RWPE1 (cell line): ENCODE measurements at regions not wholly inside any gene's neighbourhood (a gene's known extent, or its start where the extent isn't known, plus 50 kb on each side); places are given as distances from the start of the nearest gene placed in this dataset.

Source experiments
- CTCF ChIA-PET: fragments of 350-600 bp; sonication (Branson Sonifier 250); formaldehyde crosslinking; extraction: SDS; loops from one replicate; lab custom pipeline; 2021; lab: Yijun Ruan, JAX
- POLR2A ChIA-PET: fragments of 400-600 bp; formaldehyde crosslinking; extraction: SDS; loops from one replicate; lab custom pipeline; 2020; ENCODE audit warnings: antibody characterized with exemption; ENCODE audit not compliant: low non-redundant PET; lab: Yijun Ruan, JAX
- DNase-seq: peaks from one replicate; pipeline ENCODE4 v3.0.0; 2012; ENCODE audit warnings: low spot score
- H3K27ac ChIP-seq: fragments of 450-650 bp; 2 replicates; pipeline ENCODE4 v1.5.1; 2017
- TF ChIP-seq, protein P1 (sequence below): fragments of 450-650 bp; conservative IDR thresholded peaks from 2 replicates; pipeline ENCODE4 v1.5.1; 2017; ENCODE audit warnings: low read depth, mild to moderate bottlenecking

DNA sequence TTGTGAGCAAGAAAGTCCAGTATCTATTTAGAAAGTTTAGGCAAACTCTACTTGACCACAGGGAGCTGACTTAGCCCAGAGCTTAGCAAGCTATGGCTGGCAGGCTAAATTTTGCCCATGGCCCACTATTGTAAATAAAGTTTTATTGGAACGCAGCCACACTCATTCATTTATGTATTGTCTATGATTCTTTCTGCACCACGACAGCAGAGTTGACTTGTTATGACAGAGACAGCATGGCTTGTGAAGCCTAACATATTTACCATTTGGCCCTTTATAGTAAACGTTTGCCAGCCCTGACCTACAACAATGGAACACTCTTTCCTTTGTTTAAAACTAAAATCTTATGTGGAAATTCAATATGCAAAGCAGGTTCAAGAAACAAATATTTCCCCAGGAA lies 100.0 kb upstream of the ZFHX3 start:
- no peak for DNase-seq
- ChIA-PET CTCF (no interaction called here), POLR2A (no interaction called here)
- TF ChIP-seq, protein P1, sequence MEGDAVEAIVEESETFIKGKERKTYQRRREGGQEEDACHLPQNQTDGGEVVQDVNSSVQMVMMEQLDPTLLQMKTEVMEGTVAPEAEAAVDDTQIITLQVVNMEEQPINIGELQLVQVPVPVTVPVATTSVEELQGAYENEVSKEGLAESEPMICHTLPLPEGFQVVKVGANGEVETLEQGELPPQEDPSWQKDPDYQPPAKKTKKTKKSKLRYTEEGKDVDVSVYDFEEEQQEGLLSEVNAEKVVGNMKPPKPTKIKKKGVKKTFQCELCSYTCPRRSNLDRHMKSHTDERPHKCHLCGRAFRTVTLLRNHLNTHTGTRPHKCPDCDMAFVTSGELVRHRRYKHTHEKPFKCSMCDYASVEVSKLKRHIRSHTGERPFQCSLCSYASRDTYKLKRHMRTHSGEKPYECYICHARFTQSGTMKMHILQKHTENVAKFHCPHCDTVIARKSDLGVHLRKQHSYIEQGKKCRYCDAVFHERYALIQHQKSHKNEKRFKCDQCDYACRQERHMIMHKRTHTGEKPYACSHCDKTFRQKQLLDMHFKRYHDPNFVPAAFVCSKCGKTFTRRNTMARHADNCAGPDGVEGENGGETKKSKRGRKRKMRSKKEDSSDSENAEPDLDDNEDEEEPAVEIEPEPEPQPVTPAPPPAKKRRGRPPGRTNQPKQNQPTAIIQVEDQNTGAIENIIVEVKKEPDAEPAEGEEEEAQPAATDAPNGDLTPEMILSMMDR = no peak
- no peak overlapping the region for H3K27ac ChIP-seq

DNA sequence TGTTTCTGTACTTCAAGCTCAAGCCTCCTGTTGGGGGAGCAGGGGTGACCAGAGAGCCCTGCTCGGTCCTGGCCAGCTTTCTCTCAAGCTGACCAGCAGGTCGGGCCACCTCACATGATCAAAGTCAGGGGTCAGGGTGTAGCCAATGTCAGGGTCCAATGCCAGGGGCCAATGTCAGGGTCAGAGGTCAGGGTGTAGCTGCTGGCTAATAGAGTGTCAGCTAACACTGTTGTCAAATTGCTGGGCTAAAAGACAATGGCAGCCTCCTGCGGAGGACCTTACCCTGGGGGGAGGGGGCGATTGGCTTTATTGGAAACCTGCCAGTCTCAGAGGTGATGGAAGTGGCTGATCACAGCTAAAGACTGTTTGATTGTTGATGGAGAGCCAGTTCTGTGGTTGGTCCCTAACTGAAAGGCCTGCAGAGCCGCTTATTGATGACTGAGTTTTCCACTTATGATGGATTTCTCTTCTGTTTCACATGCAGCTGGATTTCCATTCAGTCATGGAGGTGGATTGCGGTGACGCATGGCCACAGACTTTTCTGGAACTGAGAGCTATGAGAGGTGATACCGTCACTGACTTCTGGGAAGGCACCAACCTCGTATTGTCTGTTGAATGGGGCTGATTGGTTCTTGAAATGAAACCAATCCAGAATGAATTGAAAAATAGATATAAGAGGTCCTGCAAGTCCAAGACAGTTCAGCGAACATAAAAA lies 97.4 kb upstream of the ZFHX3 start:
- DNase-seq = no peak
- no peak overlapping the region for H3K27ac ChIP-seq
- ChIA-PET POLR2A (no interaction called here), CTCF (no interaction called here)
- TF ChIP-seq, protein P1 = no peak

DNA sequence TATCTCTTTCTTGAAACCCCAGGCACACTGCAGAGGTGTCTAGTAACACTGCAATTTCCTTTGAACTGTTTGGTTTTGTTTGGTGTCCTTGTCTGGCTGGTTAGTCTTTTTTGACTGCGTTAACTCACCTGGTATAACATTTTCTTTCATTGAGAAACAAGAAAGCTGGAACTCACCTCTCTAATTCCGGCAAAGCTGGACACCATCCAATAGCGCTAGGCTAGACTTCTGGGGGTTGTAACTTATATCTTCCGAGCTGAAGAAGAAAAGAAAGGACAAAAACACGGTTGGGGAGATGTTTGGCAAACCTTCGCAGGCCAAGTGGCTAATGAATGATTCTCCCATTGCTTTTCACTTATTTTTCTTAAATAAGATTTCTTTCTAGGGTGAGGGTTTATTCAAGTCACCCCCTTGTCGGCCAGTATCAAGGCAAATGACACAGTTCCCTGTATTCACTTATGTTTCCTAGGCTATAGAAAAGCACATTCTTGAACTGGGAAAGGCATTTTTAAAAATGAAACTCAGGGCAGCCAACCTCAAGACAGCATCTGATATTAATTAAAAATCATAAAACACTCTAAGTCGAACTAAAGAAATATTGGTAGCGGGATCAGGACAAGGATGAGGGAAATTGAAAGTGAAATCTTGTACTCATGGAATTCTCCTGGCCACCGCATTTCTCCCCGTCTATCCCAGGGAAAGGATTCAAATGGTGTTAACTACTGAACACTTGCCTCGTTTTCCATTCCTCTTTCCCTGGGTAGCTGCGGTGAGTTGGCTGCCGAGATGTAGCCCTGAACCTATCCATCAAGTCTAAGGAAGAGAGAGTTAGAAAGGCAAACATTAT lies 95.9 kb upstream of the ZFHX3 start:
- TF ChIP-seq, protein P1 = no peak
- no peak overlapping the region for H3K27ac ChIP-seq
- ChIA-PET CTCF (no interaction called here), POLR2A (no interaction called here)
- DNase-seq = no peak

DNA sequence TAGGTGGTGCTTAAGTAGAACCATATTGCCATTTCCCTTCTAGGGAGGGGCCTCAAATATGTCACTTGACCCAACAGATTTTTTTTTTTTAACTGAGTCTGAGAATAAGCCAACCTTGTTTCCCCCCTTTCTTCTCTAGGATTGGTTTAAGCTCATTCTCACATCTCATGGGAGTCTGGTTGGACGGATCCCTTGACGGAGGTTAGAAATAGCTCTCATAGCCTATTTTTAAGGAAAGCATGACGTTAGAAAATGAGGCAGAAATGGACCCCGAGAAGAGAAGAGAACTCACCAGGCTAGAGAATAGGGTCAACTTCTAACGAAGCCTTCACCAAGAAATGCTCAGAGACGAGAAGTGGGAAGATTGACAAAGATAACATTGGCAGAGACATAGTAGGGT lies 95.1 kb upstream of the ZFHX3 start:
- TF ChIP-seq, protein P1 = no peak
- H3K27ac ChIP-seq = no peak overlapping the region
- ChIA-PET POLR2A (no interaction called here), CTCF (no interaction called here)
- DNase-seq = no peak

DNA sequence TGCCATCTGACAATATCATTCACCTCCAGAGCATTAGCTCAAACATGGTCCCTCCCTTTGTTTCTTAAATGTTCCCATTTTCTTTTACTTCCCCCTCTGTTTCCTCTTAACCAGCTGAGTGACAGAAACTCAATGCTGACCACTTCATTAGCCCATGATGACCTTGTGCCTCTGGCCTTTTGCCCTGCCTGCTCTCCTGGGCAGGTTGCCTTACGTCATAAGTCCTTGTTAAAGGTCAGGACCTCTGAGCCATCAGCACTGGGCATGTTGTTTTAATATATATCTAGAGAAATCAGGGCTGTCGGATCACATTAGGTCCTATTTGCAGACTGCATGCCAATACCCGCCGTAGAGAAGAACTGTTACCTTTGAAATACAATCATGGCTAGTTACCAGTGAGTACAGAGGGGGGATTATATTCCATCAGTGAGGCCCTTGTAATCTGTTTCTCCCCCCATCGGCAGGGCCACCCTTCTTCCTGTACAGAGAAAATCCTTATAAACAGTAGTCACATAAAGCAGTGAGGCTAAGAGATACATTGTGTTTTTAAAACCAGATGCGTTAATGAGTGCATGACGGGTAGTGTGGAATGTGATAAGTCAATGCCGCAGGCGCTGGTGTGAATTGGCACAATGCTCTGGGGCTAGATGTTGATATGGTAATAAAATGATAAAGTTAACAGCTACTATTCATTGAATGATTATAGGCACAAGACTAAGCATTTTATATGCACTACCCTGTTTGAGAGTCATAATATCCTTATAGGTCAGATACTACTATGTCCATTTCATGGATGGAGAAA lies 94.3 kb upstream of the ZFHX3 start:
- CTCF ChIA-PET = no interaction called here

More for the DNA sequence above, 94.3 kb upstream of the ZFHX3 start:
- H3K27ac ChIP-seq = no peak overlapping the region
- TF ChIP-seq, protein P1 = no peak
- no peak for DNase-seq
- POLR2A ChIA-PET = no interaction called here
